Colon (tissue), 2 donors: ENCODE measurements at regions not wholly inside any gene's neighbourhood (a gene's known extent, or its start where the extent isn't known, plus 50 kb on each side); places are given as distances from the start of the nearest gene placed in this dataset.

Source experiments
- FAIRE-seq: peaks from 2 replicates; lab custom pipeline; 2012; peaks lifted over from hg19 to GRCh38; lab: Jason Lieb, UNC
- donor health status: control.
- donor health status: control.

- FAIRE-seq = no peak
Observed at GRCh38 chr10:130463104-130463875, 327.1 kb downstream of the GLRX3 start.

GRCh38 chr10:130463876-130464364, 327.7 kb downstream of the GLRX3 start:
- FAIRE-seq = no peak

- FAIRE-seq = no peak
Observed at GRCh38 chr10:130464426-130464825, 328.2 kb downstream of the GLRX3 start.

- no peak for FAIRE-seq
Observed at GRCh38 chr10:130466271-130466997, 330.2 kb downstream of the GLRX3 start.

GRCh38 chr10:130470286-130470685, 334.1 kb downstream of the GLRX3 start:
- no peak for FAIRE-seq

GRCh38 chr10:130470973-130471372, 334.8 kb downstream of the GLRX3 start:
- no peak for FAIRE-seq

GRCh38 chr10:130471486-130471885, 335.3 kb downstream of the GLRX3 start:
- no peak for FAIRE-seq

GRCh38 chr10:130472236-130472635, 336.0 kb downstream of the GLRX3 start:
- FAIRE-seq = no peak

GRCh38 chr10:130474591-130474990, 338.4 kb downstream of the GLRX3 start:
- no peak for FAIRE-seq

GRCh38 chr10:130477360-130477759, 341.2 kb downstream of the GLRX3 start:
- no peak for FAIRE-seq

GRCh38 chr10:130479146-130479545, 343.0 kb downstream of the GLRX3 start:
- no peak for FAIRE-seq

- no peak for FAIRE-seq
Observed at GRCh38 chr10:130479926-130480325, 343.7 kb downstream of the GLRX3 start.

- no peak for FAIRE-seq
Observed at GRCh38 chr10:130480491-130480890, 344.3 kb downstream of the GLRX3 start.

- no peak for FAIRE-seq
Observed at GRCh38 chr10:130481076-130481930, 345.1 kb downstream of the GLRX3 start.

GRCh38 chr10:130481936-130482335, 345.7 kb downstream of the GLRX3 start:
- no peak for FAIRE-seq

- FAIRE-seq = no peak
Observed at GRCh38 chr10:130483691-130484467, 347.7 kb downstream of the GLRX3 start.

GRCh38 chr10:130484468-130485180, 348.4 kb downstream of the GLRX3 start:
- FAIRE-seq = no peak

GRCh38 chr10:130485236-130485957, 349.2 kb downstream of the GLRX3 start:
- FAIRE-seq = no peak

GRCh38 chr10:130485958-130486895, 350.0 kb downstream of the GLRX3 start:
- no peak for FAIRE-seq
